WTC11 (cell line): ENCODE measurements at regions not wholly inside any gene's neighbourhood (a gene's known extent, or its start where the extent isn't known, plus 50 kb on each side); places are given as distances from the start of the nearest gene placed in this dataset.

Experiments used
- ATAC-seq: fragments of 200-7000 bp; cut with Tn5 transposase; 2 replicates; pipeline ENCODE4 v1.10.0; 2021; ENCODE audit warnings: mild to moderate bottlenecking, moderate library complexity
- CTCF ChIA-PET: fragments of 300-600 bp; sonication (Branson Sonifier 250); formaldehyde crosslinking; loops from one replicate; lab custom pipeline; 2021; ENCODE audit warnings: antibody characterized with exemption; lab: Charles Lee
- POLR2A ChIA-PET: fragments of 350-600 bp; sonication (Branson Sonifier 250); formaldehyde crosslinking; loops from one replicate; lab custom pipeline; 2021; ENCODE audit warnings: antibody characterized with exemption; lab: Charles Lee
- DNase-seq: peaks from one replicate; pipeline ENCODE4 v3.0.0; 2021; ENCODE audit warnings: low spot score
- H3K27ac Mint-ChIP-seq: 2 replicates; pipeline ENCODE4 v1.8.0; 2021; ENCODE audit warnings: mixed read lengths
- H3K27me3 Mint-ChIP-seq: 2 replicates; pipeline ENCODE4 v1.8.0; 2021; ENCODE audit warnings: low read depth, mild to moderate bottlenecking, moderate library complexity, mixed read lengths
- H3K36me3 Mint-ChIP-seq: 2 replicates; pipeline ENCODE4 v1.8.0; 2021; ENCODE audit warnings: mixed read lengths
- H3K4me1 Mint-ChIP-seq: 2 replicates; pipeline ENCODE4 v1.8.0; 2022; ENCODE audit warnings: mixed read lengths
- H3K4me3 Mint-ChIP-seq: 2 replicates; pipeline ENCODE4 v1.8.0; 2021; ENCODE audit warnings: mild to moderate bottlenecking, moderate library complexity, mixed read lengths
- H3K9me3 Mint-ChIP-seq: 2 replicates; pipeline ENCODE4 v1.8.0; 2021; ENCODE audit warnings: mixed read lengths
- ATF2 ChIP-seq: sonication (generic); formaldehyde crosslinking; IDR thresholded peaks from 2 replicates; pipeline ENCODE4 v1.8.1; 2022; ENCODE audit warnings: low read depth, missing genetic modification reagents, borderline replicate concordance
- ATF6 ChIP-seq: sonication (generic); formaldehyde crosslinking; IDR thresholded peaks from 2 replicates; pipeline ENCODE4 v1.8.1; 2023; ENCODE audit warnings: mild to moderate bottlenecking, missing genetic modification reagents
- CTCF ChIP-seq: fragments of 200-600 bp; IDR thresholded peaks from 2 replicates; pipeline ENCODE4 v1.8.0; 2022; ENCODE audit warnings: antibody characterized with exemption
- ETV6 ChIP-seq: sonication (generic); formaldehyde crosslinking; IDR thresholded peaks from 2 replicates; pipeline ENCODE4 v1.8.1; 2022; ENCODE audit warnings: mild to moderate bottlenecking, missing genetic modification reagents
- FOXP4 ChIP-seq: sonication (generic); formaldehyde crosslinking; IDR thresholded peaks from 2 replicates; pipeline ENCODE4 v1.8.0; 2022; ENCODE audit warnings: mild to moderate bottlenecking, missing genetic modification reagents
- MYBL2 ChIP-seq: sonication (generic); formaldehyde crosslinking; IDR thresholded peaks from 2 replicates; pipeline ENCODE4 v1.8.1; 2023; ENCODE audit warnings: mild to moderate bottlenecking, moderate library complexity, missing genetic modification reagents
- TP53 ChIP-seq: sonication (generic); formaldehyde crosslinking; IDR thresholded peaks from 2 replicates; pipeline ENCODE4 v1.8.1; 2023; ENCODE audit warnings: mild to moderate bottlenecking, missing genetic modification reagents
- USF1 ChIP-seq: sonication (generic); formaldehyde crosslinking; IDR thresholded peaks from 2 replicates; pipeline ENCODE4 v1.8.0; 2022; ENCODE audit warnings: mild to moderate bottlenecking, missing genetic modification reagents
- ZNF263 ChIP-seq: sonication (generic); formaldehyde crosslinking; IDR thresholded peaks from 2 replicates; pipeline ENCODE4 v1.8.1; 2022; ENCODE audit warnings: low read depth, mild to moderate bottlenecking, moderate library complexity, missing genetic modification reagents
- ZNF416 ChIP-seq: fragments of 250-450 bp; sonication (Bioruptor Pico); IDR thresholded peaks from 2 replicates; pipeline ENCODE4 v1.9.0; 2021; ENCODE audit warnings: mild to moderate bottlenecking, inconsistent platforms
- TF ChIP-seq, protein P1 (sequence below): sonication (generic); formaldehyde crosslinking; IDR thresholded peaks from 2 replicates; pipeline ENCODE4 v1.8.1; 2022; ENCODE audit warnings: low read depth, mild to moderate bottlenecking, moderate library complexity, missing genetic modification reagents, borderline replicate concordance
- TF ChIP-seq, protein P2 (sequence below): sonication (generic); formaldehyde crosslinking; IDR thresholded peaks from 2 replicates; pipeline ENCODE4 v1.8.1; 2023; ENCODE audit warnings: mild to moderate bottlenecking, moderate library complexity, missing genetic modification reagents
- TF ChIP-seq, protein P3 (sequence below): sonication (generic); formaldehyde crosslinking; IDR thresholded peaks from 2 replicates; pipeline ENCODE4 v1.8.1; 2023; ENCODE audit warnings: mild to moderate bottlenecking, missing genetic modification reagents
- TF ChIP-seq, protein P4 (sequence below): fragments of 250-450 bp; sonication (Bioruptor Pico); IDR thresholded peaks from 2 replicates; pipeline ENCODE4 v1.9.0; 2021; ENCODE audit warnings: mild to moderate bottlenecking, borderline replicate concordance

DNA sequence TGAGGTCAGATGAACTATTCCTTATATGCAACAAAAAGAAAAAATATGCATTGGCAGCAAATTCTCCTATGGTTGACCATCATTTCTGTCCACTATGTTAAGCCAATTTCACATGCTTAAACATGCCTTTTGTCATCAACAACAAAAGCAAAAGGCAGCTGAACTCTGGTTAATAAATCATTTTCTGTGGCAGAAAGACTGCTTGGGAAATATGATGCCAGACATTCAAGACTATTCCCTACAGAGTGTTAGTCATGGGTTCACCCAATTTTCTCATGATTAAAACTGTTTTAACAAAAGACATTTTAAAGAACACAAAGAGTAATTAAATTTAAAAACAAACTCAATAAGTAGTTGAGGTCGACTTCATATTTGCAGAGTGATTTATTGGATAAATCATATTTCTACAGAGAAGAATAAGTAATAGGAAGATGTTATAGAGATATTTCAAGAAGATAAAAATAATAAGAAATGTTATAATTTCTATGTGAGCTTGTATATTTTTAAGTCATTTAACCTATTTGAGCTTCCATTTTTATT is 890.6 kb downstream of the STPG2 start:
- POLR2A ChIA-PET: no interaction called here
- H3K4me1 Mint-ChIP-seq: no peaks in the 10 kb centered on the region
- peaks cover 12% of the 10 kb centered on the region for H3K9me3 Mint-ChIP-seq
- no peak overlapping the region for H3K27ac Mint-ChIP-seq
- TF ChIP-seq CTCF: no peak
- TF ChIP-seq ETV6 (CRISPR knock-in tag): no peak
- TF ChIP-seq ATF6: no peak
- TF ChIP-seq USF1: no peak
- no peaks in the 10 kb centered on the region for H3K27me3 Mint-ChIP-seq
- CTCF ChIA-PET: no interaction called here
- H3K36me3 Mint-ChIP-seq: peaks cover 2% of the 10 kb centered on the region; the same call in 1 of the 2 replicates
- DNase-seq: no peak
- ATAC-seq: no peak
- no peak overlapping the region for H3K4me3 Mint-ChIP-seq

DNA sequence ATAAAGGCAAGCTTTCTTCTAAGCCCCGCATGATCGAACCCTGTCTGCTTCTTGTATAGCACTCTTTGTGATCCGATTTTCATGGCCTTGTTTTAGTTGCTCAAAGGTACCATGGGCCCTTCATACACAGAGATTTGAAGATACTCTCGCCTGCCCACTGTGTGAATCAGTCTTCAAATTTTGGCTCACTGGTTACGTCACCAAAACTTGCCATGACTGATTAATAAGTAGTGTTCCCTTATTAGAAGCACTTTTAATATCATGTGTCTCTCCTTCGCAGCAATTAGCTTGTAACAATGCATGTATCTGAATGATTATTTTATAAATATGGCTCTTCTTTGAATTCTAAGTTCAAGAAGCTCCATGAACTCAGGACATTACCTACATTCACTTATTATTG is 880.5 kb downstream of the STPG2 start:
- ATAC-seq (no peak), DNase-seq (no peak)
- no peak overlapping the region for H3K4me3 Mint-ChIP-seq
- ChIA-PET POLR2A (no interaction called here), CTCF (no interaction called here)
- H3K27me3 Mint-ChIP-seq: no peaks in the 10 kb centered on the region
- H3K27ac Mint-ChIP-seq: no peak overlapping the region; the same call in 1 of the 2 replicates
- H3K9me3 Mint-ChIP-seq: peaks cover 5% of the 10 kb centered on the region; the same call in 1 of the 2 replicates
- TF ChIP-seq, protein P1, sequence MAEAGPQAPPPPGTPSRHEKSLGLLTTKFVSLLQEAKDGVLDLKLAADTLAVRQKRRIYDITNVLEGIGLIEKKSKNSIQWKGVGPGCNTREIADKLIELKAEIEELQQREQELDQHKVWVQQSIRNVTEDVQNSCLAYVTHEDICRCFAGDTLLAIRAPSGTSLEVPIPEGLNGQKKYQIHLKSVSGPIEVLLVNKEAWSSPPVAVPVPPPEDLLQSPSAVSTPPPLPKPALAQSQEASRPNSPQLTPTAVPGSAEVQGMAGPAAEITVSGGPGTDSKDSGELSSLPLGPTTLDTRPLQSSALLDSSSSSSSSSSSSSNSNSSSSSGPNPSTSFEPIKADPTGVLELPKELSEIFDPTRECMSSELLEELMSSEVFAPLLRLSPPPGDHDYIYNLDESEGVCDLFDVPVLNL (CRISPR knock-in tag): no peak
- TF ChIP-seq, protein P2, sequence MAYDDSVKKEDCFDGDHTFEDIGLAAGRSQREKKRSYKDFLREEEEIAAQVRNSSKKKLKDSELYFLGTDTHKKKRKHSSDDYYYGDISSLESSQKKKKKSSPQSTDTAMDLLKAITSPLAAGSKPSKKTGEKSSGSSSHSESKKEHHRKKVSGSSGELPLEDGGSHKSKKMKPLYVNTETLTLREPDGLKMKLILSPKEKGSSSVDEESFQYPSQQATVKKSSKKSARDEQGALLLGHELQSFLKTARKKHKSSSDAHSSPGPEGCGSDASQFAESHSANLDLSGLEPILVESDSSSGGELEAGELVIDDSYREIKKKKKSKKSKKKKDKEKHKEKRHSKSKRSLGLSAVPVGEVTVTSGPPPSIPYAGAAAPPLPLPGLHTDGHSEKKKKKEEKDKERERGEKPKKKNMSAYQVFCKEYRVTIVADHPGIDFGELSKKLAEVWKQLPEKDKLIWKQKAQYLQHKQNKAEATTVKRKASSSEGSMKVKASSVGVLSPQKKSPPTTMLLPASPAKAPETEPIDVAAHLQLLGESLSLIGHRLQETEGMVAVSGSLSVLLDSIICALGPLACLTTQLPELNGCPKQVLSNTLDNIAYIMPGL (CRISPR knock-in tag): no peak
- H3K4me1 Mint-ChIP-seq: no peaks in the 10 kb centered on the region
- peaks cover 4% of the 10 kb centered on the region; the same call in 1 of the 2 replicates for H3K36me3 Mint-ChIP-seq

GRCh38 chr4:97270051-97270450 is 873.2 kb downstream of the STPG2 start:
- no peaks in the 10 kb centered on the region for H3K4me1 Mint-ChIP-seq
- ATAC-seq: no peak
- no peak overlapping the region for H3K4me3 Mint-ChIP-seq
- H3K36me3 Mint-ChIP-seq: no peaks in the 10 kb centered on the region
- no peak for DNase-seq
- CTCF ChIA-PET: no interaction called here
- H3K27ac Mint-ChIP-seq: no peak overlapping the region
- no peaks in the 10 kb centered on the region for H3K27me3 Mint-ChIP-seq
- POLR2A ChIA-PET: no interaction called here
- H3K9me3 Mint-ChIP-seq: peaks cover 21% of the 10 kb centered on the region; the same call in 1 of the 2 replicates
- TF ChIP-seq ATF2 (no peak), FOXP4 (CRISPR knock-in tag) (no peak), ZNF263 (CRISPR knock-in tag) (no peak), ZNF416 (no peak), TP53 (CRISPR knock-in tag) (no peak), MYBL2 (CRISPR knock-in tag) (no peak)
- TF ChIP-seq, protein P3, sequence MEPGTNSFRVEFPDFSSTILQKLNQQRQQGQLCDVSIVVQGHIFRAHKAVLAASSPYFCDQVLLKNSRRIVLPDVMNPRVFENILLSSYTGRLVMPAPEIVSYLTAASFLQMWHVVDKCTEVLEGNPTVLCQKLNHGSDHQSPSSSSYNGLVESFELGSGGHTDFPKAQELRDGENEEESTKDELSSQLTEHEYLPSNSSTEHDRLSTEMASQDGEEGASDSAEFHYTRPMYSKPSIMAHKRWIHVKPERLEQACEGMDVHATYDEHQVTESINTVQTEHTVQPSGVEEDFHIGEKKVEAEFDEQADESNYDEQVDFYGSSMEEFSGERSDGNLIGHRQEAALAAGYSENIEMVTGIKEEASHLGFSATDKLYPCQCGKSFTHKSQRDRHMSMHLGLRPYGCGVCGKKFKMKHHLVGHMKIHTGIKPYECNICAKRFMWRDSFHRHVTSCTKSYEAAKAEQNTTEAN: no peak
- TF ChIP-seq, protein P4, sequence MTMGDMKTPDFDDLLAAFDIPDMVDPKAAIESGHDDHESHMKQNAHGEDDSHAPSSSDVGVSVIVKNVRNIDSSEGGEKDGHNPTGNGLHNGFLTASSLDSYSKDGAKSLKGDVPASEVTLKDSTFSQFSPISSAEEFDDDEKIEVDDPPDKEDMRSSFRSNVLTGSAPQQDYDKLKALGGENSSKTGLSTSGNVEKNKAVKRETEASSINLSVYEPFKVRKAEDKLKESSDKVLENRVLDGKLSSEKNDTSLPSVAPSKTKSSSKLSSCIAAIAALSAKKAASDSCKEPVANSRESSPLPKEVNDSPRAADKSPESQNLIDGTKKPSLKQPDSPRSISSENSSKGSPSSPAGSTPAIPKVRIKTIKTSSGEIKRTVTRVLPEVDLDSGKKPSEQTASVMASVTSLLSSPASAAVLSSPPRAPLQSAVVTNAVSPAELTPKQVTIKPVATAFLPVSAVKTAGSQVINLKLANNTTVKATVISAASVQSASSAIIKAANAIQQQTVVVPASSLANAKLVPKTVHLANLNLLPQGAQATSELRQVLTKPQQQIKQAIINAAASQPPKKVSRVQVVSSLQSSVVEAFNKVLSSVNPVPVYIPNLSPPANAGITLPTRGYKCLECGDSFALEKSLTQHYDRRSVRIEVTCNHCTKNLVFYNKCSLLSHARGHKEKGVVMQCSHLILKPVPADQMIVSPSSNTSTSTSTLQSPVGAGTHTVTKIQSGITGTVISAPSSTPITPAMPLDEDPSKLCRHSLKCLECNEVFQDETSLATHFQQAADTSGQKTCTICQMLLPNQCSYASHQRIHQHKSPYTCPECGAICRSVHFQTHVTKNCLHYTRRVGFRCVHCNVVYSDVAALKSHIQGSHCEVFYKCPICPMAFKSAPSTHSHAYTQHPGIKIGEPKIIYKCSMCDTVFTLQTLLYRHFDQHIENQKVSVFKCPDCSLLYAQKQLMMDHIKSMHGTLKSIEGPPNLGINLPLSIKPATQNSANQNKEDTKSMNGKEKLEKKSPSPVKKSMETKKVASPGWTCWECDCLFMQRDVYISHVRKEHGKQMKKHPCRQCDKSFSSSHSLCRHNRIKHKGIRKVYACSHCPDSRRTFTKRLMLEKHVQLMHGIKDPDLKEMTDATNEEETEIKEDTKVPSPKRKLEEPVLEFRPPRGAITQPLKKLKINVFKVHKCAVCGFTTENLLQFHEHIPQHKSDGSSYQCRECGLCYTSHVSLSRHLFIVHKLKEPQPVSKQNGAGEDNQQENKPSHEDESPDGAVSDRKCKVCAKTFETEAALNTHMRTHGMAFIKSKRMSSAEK (CRISPR knock-in tag): no peak
